ENCODE measurements at regions not wholly inside any gene's neighbourhood (a gene's known extent, or its start where the extent isn't known, plus 50 kb on each side); places are given as distances from the start of the nearest gene placed in this dataset.

GRCh38 chr3:82000350-82000749, 238.9 kb upstream of the GBE1 start:
- DNase-seq (ENCODE audit: low read depth) = no peak
- no peak for TF ChIP-seq CTCF (IDR thresholded peaks at IDR 0.05; ENCODE audit: low read depth, low read length, missing control alignments)
- no peak overlapping the region for H3K4me3 ChIP-seq (ENCODE audit: low read depth, low read length)
- in situ Hi-C loops (cut with HindIII; ENCODE audit: low sequenced_read_pairs) = no loop called here

- TF ChIP-seq CTCF (IDR thresholded peaks at IDR 0.05; ENCODE audit: low read depth, low read length, missing control alignments) = no peak
- in situ Hi-C loops (cut with HindIII; ENCODE audit: low sequenced_read_pairs) = no loop called here
- DNase-seq (ENCODE audit: low read depth) = no peak
- H3K4me3 ChIP-seq (ENCODE audit: low read depth, low read length) = no peak overlapping the region
These were observed 237.5 kb upstream of the GBE1 start for GRCh38 chr3:81998907-81999306.

GRCh38 chr3:81998139-81998755, 236.8 kb upstream of the GBE1 start:
- no peak for DNase-seq (ENCODE audit: low read depth)
- H3K4me3 ChIP-seq (ENCODE audit: low read depth, low read length) = no peak overlapping the region
- in situ Hi-C loops (cut with HindIII; ENCODE audit: low sequenced_read_pairs) = no loop called here
- no peak for TF ChIP-seq CTCF (IDR thresholded peaks at IDR 0.05; ENCODE audit: low read depth, low read length, missing control alignments)

GRCh38 chr3:81997390-81997789, 235.9 kb upstream of the GBE1 start:
- DNase-seq (ENCODE audit: low read depth) = no peak
- in situ Hi-C loops (cut with HindIII; ENCODE audit: low sequenced_read_pairs) = no loop called here

GRCh38 chr3:81995329-81995728, 233.9 kb upstream of the GBE1 start:
- in situ Hi-C loops (cut with HindIII; ENCODE audit: low sequenced_read_pairs) = no loop called here
- peak; percentile 8 for TF ChIP-seq CTCF (IDR thresholded peaks at IDR 0.05; ENCODE audit: low read depth, low read length, missing control alignments)
- no peak for DNase-seq (ENCODE audit: low read depth)
- H3K4me3 ChIP-seq (ENCODE audit: low read depth, low read length) = no peak overlapping the region

More at GRCh38 chr3:81997390-81997789, 235.9 kb upstream of the GBE1 start:
- no peak overlapping the region for H3K4me3 ChIP-seq (ENCODE audit: low read depth, low read length)
- TF ChIP-seq CTCF (IDR thresholded peaks at IDR 0.05; ENCODE audit: low read depth, low read length, missing control alignments) = no peak

- in situ Hi-C loops (cut with HindIII; ENCODE audit: low sequenced_read_pairs) = no loop called here
- DNase-seq (ENCODE audit: low read depth) = no peak
- no peak for TF ChIP-seq CTCF (IDR thresholded peaks at IDR 0.05; ENCODE audit: low read depth, low read length, missing control alignments)
- H3K4me3 ChIP-seq (ENCODE audit: low read depth, low read length) = no peak overlapping the region
These were observed 228.3 kb upstream of the GBE1 start for GRCh38 chr3:81989758-81990157.
